Erythroblast (primary cell): ENCODE measurements at regions not wholly inside any gene's neighbourhood (a gene's known extent, or its start where the extent isn't known, plus 50 kb on each side); places are given as distances from the start of the nearest gene placed in this dataset.

Source experiments
- GATA1 ChIP-seq: IDR thresholded peaks from 2 replicates; pipeline ENCODE4 v1.6.1; 2011; ENCODE audit warnings: low read depth, mild to moderate bottlenecking, control low read depth, low read length, moderate library complexity
- POLR2A ChIP-seq: IDR thresholded peaks from 2 replicates; pipeline ENCODE4 v1.6.1; 2011; ENCODE audit warnings: mild to moderate bottlenecking, low read length

DNA sequence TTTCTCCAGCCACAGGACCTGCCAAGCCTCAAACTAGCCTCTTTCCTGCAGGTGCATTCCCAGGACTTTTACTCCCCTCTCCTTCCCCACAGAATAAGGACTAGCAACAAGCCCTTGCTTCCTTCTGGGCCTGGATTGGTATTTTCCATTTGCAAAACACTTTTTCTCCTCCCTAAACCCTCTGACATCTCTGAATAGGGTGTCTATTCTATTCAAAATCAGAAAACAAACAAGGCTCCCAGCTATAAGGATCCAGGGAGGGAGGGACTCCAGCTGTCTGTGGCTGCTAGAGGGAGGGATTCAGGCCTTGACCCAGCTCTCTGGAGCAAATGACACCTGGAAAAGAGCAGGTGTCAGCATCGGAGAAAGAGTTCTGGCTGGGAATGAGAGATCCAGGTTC lies 168.5 kb upstream of the BDNF start:
- TF ChIP-seq POLR2A: no peak
- TF ChIP-seq GATA1: no peak
